Transverse colon (tissue), 4 donors: ENCODE measurements at regions not wholly inside any gene's neighbourhood (a gene's known extent, or its start where the extent isn't known, plus 50 kb on each side); places are given as distances from the start of the nearest gene placed in this dataset.
"Not testable (repeated sequence)": the region's sequence is repeated elsewhere in the genome, so short reads cannot be mapped to it uniquely, and the experiment has no call there.

Source experiments
- DNase-seq: peaks from one replicate; pipeline ENCODE4 v3.0.0-alpha.2; 2019
- H3K27ac ChIP-seq, 4 donors: fragments of 200-600 bp; sonication (generic); 2 replicates each; pipeline ENCODE4 v1.5.1; 2016 to 2018; ENCODE audit warnings: inconsistent platforms in 4 of 4
- H3K27me3 ChIP-seq: fragments of 200-600 bp; sonication (generic); 2 replicates; pipeline ENCODE4 v1.5.1; 2017; ENCODE audit warnings: inconsistent platforms
- H3K36me3 ChIP-seq, 4 donors: fragments of 200-600 bp; sonication (generic); 2 replicates each; pipeline ENCODE4 v1.5.1; 2017 to 2019; ENCODE audit warnings: inconsistent platforms in 4 of 4
- H3K4me1 ChIP-seq, 4 donors: fragments of 200-600 bp; sonication (generic); 2 replicates each; pipeline ENCODE4 v1.5.1; 2017 to 2020; ENCODE audit warnings: inconsistent platforms in 4 of 4
- H3K4me3 ChIP-seq, 4 donors: fragments of 200-600 bp; sonication (generic); 1 replicate in 1 of 4; 2 replicates in 3 of 4; pipeline versions ENCODE4 v1.5.1 to v1.6.1; 2017 to 2019; ENCODE audit warnings: inconsistent platforms in 4 of 4
- H3K9me3 ChIP-seq, 2 donors: fragments of 200-600 bp; sonication (generic); 2 replicates each; pipeline ENCODE4 v1.5.1; 2017 to 2019; ENCODE audit warnings: inconsistent platforms in 2 of 2
- CTCF ChIP-seq, 5 experiments: fragments of 200-600 bp in 3 of 5; fragments of 450-650 bp in 2 of 5; sonication (generic) in 3 of 5; IDR thresholded peaks; 1 replicate in 2 of 5; 2 replicates in 3 of 5; pipeline ENCODE4 v1.5.1; 2016 to 2017; ENCODE audit warnings: antibody characterized with exemption in 5 of 5, inconsistent platforms in 3 of 5, mild to moderate bottlenecking in 2 of 5, moderate library complexity in 1 of 5
- EP300 ChIP-seq: sonication (generic); formaldehyde crosslinking; IDR thresholded peaks from one replicate; pipeline ENCODE4 v1.6.1; 2017; ENCODE audit warnings: antibody characterized with exemption, low read depth
- POLR2A ChIP-seq: fragments of 450-650 bp; IDR thresholded peaks from one replicate; pipeline ENCODE4 v1.6.1; 2016; ENCODE audit warnings: antibody characterized with exemption, mild to moderate bottlenecking, moderate library complexity
- POLR2AphosphoS5 ChIP-seq, 3 donors: sonication (generic); formaldehyde crosslinking; IDR thresholded peaks; one replicate each; pipeline ENCODE4 v1.6.1; 2016; ENCODE audit warnings: antibody characterized with exemption in 3 of 3
- WGBS, 2 donors: methylation state at CpG; one replicate each; pipeline ENCODE4 v1.1.5; 2018; ENCODE audit warnings: low coverage in 1 of 2; 5-methylcytosine and 5-hydroxymethylcytosine counted together
- in situ Hi-C, 4 donors: fragments of 200-750 bp; cut with MboI; loops; one replicate each; pipeline versions ENCODE4 v1.15.0 to v1.15.1; 2017; ENCODE audit warnings: low sequenced_read_pairs in 3 of 4, low pct_ligation_motif_present in 1 of 4, low pct_unique_long_range_greater_than_20kb in 1 of 4
- intact Hi-C: fragments of 100-400 bp; cut with DNase I; formaldehyde crosslinking; loops from one replicate; pipeline ENCODE4 v1.15.1; 2023; ENCODE audit warnings: low total_unique reads

GRCh38 chr7:67917437-67917755 lies 920.8 kb downstream of the TYW1 start:
- DNase-seq, result no peak
- H3K36me3 ChIP-seq, result no peaks in the 10 kb centered on the region
- no peak overlapping the region for H3K27ac ChIP-seq
- TF ChIP-seq POLR2A, result no peak
- TF ChIP-seq EP300, result no peak
- no peak for TF ChIP-seq CTCF (IDR thresholded peaks at IDR 0.05)
- TF ChIP-seq POLR2AphosphoS5 (IDR thresholded peaks at IDR 0.05), result no peak
- H3K27me3 ChIP-seq, result no peaks in the 10 kb centered on the region
- H3K4me1 ChIP-seq, result no peaks in the 10 kb centered on the region
- intact Hi-C loops (no loop called here), in situ Hi-C loops (no loop called here)
- WGBS, 2 donors, result 84 to 93% methylated on average over 3 of the region's 3 CpGs
- no peak overlapping the region for H3K4me3 ChIP-seq
- peaks cover 7 to 16% of the 10 kb centered on the region in 2 donors for H3K9me3 ChIP-seq

DNA sequence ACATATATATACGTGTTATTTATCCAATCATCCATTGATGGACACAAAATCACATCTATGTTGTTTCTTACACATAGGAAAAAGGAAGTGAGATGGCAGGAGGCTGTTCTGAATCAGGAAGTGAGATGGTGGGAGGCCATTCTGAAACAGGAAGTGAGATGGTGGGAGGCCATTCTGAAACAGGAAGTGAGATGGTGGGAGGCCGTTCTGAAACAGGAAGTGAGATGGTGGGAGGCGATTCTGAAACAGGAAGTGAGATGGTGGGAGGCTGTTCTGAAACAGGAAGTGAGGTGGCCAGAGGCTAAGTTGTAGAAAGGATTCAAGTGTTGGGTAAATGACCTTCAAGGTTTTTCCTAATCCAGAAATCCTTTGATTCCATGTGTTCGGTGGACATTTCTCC lies 921.5 kb downstream of the TYW1 start:
- TF ChIP-seq POLR2AphosphoS5 (IDR thresholded peaks at IDR 0.05) (no peak), POLR2A (no peak), CTCF (IDR thresholded peaks at IDR 0.05) (no peak), EP300 (no peak)
- intact Hi-C loops (no loop called here), in situ Hi-C loops (no loop called here)
- DNase-seq, result no peak
- Histone ChIP-seq H3K4me3 (no peak overlapping the region), H3K36me3 (no peaks in the 10 kb centered on the region), H3K9me3 (peaks cover 7 to 16% of the 10 kb centered on the region in 2 donors), H3K4me1 (no peaks in the 10 kb centered on the region), H3K27me3 (no peaks in the 10 kb centered on the region), H3K27ac (no peak overlapping the region)
- 45 to 63% methylated on average over 4 of the region's 4 CpGs for WGBS, 2 donors

DNA sequence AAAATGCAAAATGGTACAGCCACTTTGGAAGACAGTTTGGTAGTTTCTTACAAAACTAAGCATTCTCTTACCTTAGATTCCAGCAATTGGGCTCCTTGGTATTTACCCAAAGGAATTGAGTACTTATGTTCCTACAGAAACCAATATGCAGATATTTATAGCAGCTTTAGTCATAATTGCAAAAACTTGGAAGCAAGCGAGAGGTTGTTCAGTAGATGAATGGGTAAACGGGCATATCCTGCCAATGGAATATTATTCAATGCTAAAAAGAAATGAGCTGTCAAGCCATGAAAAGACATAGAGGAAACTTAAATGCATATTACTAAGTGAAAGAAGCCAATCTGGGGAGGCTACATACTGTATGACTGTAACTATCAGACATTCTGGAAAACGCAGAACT lies 926.7 kb downstream of the TYW1 start:
- no peak for DNase-seq
- no peaks in the 10 kb centered on the region for H3K27me3 ChIP-seq
- H3K27ac ChIP-seq, result no peak overlapping the region
- WGBS, 2 donors, result 87 to 93% methylated on average over 2 to 3 of the region's 3 CpGs
- no peak overlapping the region for H3K4me3 ChIP-seq
- H3K9me3 ChIP-seq, result peaks cover 7 to 13% of the 10 kb centered on the region in 2 donors
- in situ Hi-C loops, result no loop called here
- no peaks in the 10 kb centered on the region for H3K4me1 ChIP-seq
- intact Hi-C loops, result no loop called here
- H3K36me3 ChIP-seq, result no peaks in the 10 kb centered on the region
- TF ChIP-seq CTCF (IDR thresholded peaks at IDR 0.05) (no peak), EP300 (no peak), POLR2AphosphoS5 (IDR thresholded peaks at IDR 0.05) (no peak), POLR2A (no peak)

- no peak for TF ChIP-seq POLR2AphosphoS5 (IDR thresholded peaks at IDR 0.05)
- TF ChIP-seq EP300, result no peak
- TF ChIP-seq POLR2A, result no peak
- no peak for TF ChIP-seq CTCF (IDR thresholded peaks at IDR 0.05)
- DNase-seq, result no peak
- Histone ChIP-seq H3K9me3 (no peaks in the 10 kb centered on the region), H3K27ac (no peak overlapping the region), H3K4me1 (no peaks in the 10 kb centered on the region), H3K4me3 (no peak overlapping the region), H3K27me3 (no peaks in the 10 kb centered on the region), H3K36me3 (no peaks in the 10 kb centered on the region)
- WGBS, 2 donors, result 51 to 66% methylated on average over 4 to 5 of the region's 5 CpGs
- intact Hi-C loops (no loop called here), in situ Hi-C loops (loop anchor here in 1 of 4 donors (25.0 kb wide), 1 partner anchor 109 kb away; no protein-coding TSS in a partner anchor)
These were observed 931.5 kb downstream of the TYW1 start for GRCh38 chr7:67928141-67928540.

- intact Hi-C loops, H3K4me1 ChIP-seq, H3K36me3 ChIP-seq, H3K27me3 ChIP-seq, DNase-seq, H3K9me3 ChIP-seq, H3K4me3 ChIP-seq, H3K27ac ChIP-seq: not testable (repeated sequence)
- in situ Hi-C loops, result loop anchor here in 1 of 4 donors (25.0 kb wide), 1 partner anchor 101 kb away; no protein-coding TSS in a partner anchor
- WGBS, 2 donors, result 64 to 69% methylated on average over 7 to 8 of the region's 8 CpGs
These were observed 939.8 kb downstream of the TYW1 start for GRCh38 chr7:67936447-67936846.
